ENCODE measurements at regions not wholly inside any gene's neighbourhood (a gene's known extent, or its start where the extent isn't known, plus 50 kb on each side); places are given as distances from the start of the nearest gene placed in this dataset.

DNA sequence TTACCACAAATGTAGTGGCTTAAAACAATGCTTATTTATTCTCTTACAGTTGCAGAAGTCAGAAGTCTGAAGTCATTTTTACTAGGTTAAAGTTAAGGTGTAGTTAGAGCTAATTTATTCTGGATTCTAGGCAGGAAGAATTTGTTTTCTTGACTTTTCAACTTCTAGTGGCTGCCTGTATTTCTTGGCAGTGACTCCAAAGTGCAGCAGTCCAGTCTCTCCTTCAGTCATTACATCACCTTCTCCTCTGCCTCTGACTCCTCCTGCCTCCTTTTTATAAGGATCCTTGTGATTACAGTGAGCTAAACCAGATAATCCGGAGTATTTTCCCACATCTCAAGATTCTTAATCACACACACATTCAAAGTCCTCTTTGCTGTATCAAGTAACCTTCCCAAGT is 581.4 kb downstream of the KCNA4 start:
- DNase-seq (ENCODE audit: extremely low read depth in 1 of 11, low read depth in 9 of 11, low spot score in 4 of 11) = peak in 1 of 11 donors; percentile 12

DNA sequence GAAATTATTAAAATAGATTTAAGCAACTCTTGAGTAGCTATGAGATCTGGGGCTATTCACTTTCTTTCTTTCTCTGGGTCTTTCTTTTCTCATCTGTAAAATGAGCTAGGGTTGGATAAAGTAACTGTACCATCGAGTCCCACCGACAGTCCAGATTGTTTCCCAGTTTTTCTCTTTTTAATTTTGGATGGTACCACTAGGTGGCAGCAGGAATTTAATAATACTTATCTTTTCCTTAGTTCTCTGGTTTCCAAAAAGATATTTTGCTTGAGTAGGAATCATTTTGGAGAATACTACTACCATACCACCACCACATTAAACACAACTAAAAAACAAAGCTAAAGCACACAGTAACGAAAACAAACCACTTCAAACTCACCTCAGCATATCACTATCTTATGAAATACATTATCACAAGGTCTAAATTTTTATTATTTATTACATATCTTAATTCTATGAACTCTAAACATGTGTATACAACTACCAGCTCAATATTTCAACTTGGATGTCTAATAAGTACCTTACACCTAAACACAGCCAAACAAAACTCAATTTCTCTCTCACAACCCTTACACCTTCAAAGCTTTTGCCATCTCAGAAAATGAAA is 584.0 kb downstream of the KCNA4 start:
- DNase-seq (ENCODE audit: extremely low read depth in 1 of 11, low read depth in 9 of 11, low spot score in 4 of 11) = peak in 4 of 11 donors; percentile 5 to 17 (median 12)

DNA sequence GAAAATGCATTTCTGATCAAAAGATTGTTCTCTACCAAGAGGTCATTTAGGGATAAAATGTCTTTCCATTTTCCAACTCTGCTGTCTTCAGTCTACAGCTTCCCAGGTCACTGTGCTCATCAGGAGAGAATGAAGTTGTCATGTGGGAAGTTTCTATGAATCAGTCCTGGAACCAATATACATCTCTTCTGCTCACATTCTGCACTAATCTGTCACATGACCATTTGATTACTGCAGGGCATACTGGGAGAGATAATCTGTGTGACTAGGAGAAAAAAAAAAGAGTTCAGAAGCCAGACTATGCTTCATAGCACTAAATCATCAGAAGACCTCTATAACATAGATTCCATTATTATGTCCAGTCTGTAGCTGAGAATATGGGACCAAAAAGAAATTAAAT is 611.5 kb downstream of the KCNA4 start:
- DNase-seq (ENCODE audit: extremely low read depth in 1 of 11, low read depth in 9 of 11, low spot score in 4 of 11) = no peak

DNA sequence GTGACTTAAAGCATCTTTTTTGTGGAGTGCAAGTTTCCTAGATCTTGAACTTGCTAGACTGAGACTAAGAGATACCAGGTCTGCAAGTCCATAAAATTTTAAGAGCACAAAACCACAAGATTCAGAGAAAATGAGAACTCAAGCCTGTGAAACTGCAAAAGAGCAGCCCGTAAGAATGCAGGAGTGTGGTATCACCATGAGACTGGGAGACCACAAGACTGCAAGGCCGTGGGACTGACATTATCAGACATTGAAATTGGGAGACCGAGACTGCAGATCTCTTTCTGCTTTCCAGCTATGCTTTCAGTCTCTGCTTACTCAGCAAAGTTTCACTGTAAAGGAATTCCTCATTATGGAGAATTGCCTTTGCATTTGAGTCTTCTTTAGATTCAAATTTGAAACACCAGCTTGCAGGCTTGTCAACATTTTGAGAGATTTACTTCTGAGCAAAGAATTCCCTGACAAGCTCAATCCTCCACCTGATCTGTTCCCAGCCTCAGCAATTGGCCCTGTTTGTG is 621.2 kb downstream of the KCNA4 start:
- no peak for DNase-seq (ENCODE audit: extremely low read depth in 1 of 11, low read depth in 9 of 11, low spot score in 4 of 11)

- DNase-seq (ENCODE audit: extremely low read depth in 1 of 11, low read depth in 9 of 11, low spot score in 4 of 11) = no peak
Measured at GRCh38 chr11:29389793-29390192, 627.0 kb downstream of the KCNA4 start.

GRCh38 chr11:29373725-29374124 is 643.1 kb downstream of the KCNA4 start:
- DNase-seq (ENCODE audit: extremely low read depth in 1 of 11, low read depth in 9 of 11, low spot score in 4 of 11) = no peak

DNA sequence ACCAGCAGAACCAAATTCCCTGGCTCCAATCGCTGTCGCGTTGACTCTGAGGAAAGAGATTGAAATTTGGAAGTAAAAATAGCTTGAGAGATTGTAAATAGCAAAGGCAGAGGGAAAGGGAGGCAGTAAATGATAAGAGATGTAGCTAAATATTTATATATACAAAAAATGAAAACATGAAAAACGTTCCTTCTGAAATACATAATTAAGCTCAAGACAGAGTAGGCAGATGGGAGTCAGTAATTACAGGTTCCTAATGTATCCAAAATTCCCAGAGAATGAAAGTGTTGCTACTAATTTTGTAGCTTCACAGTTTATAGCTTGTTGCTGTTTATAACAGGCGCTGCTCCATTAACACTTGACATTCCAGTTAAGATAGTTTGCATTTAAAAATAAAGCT is 648.7 kb downstream of the KCNA4 start:
- no peak for DNase-seq (ENCODE audit: extremely low read depth in 1 of 11, low read depth in 9 of 11, low spot score in 4 of 11)

DNA sequence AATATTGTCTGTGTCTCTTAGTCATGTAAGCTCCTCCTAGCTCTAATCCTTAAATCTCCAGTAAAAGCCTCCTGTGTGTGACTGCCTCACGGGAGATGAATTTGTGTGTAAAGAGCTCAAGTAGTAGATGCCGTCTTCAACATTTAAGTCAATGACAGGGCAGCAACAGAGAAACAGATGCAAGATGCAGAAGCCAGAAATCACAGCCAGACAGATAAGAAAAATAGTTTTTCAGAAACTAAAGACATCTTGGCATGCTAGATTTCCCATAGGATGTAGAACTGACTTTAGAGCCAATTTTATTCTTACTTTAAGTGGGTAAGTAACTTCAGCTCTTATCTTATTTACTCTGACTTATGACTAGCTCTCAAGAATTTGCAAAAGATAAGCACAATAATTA is 652.8 kb downstream of the KCNA4 start:
- DNase-seq (ENCODE audit: extremely low read depth in 1 of 11, low read depth in 9 of 11, low spot score in 4 of 11) = no peak

DNA sequence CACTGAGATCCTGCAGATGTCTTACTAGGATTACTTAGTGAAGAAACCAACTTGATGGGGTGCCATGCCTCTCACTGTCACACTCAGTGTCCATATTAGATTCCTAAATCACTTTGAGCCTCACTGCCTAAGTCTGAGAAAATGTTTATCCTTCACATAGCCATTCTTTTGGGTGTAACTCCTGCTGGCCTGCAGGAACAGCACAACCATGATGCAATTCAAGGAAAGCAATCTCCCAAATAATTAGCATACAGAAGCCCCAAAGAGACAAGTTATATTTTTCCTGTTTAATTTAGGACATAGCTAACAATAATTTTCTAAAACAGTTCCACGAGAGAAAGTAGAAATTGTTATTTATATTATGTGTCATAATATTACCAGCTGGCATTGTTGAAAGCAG is 655.5 kb downstream of the KCNA4 start:
- no peak for DNase-seq (ENCODE audit: extremely low read depth in 1 of 11, low read depth in 9 of 11, low spot score in 4 of 11)

GRCh38 chr11:29353833-29354232 is 663.0 kb downstream of the KCNA4 start:
- no peak for DNase-seq (ENCODE audit: extremely low read depth in 1 of 11, low read depth in 9 of 11, low spot score in 4 of 11)

GRCh38 chr11:29352273-29352795 is 664.5 kb downstream of the KCNA4 start:
- DNase-seq (ENCODE audit: extremely low read depth in 1 of 11, low read depth in 9 of 11, low spot score in 4 of 11) = no peak

DNA sequence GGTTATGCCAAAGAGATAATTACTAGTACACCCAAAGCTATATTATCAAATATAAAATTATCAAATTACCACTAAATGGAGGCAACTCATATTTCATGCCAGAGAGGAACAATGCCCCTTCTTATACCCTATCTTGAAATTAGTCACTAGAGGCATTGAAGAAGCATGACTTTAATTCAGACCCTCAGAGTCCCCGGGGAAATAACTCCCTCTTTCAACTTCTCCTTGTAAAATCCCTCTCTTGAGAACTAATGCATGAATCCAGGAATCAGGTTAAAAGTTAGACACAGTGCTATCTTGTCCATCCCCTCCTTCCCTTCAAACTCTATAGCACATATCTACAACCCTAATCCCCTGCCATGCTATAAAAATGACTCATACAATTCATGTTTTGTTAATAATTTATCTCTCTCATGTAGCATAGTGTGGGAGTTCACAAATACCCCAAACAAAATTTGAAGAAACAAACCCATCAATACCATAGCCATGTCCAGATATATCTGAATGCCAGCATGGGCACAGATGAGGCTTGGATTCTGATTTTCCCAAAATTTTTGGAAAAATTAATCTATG is 665.4 kb downstream of the KCNA4 start:
- no peak for DNase-seq (ENCODE audit: extremely low read depth in 1 of 11, low read depth in 9 of 11, low spot score in 4 of 11)

DNA sequence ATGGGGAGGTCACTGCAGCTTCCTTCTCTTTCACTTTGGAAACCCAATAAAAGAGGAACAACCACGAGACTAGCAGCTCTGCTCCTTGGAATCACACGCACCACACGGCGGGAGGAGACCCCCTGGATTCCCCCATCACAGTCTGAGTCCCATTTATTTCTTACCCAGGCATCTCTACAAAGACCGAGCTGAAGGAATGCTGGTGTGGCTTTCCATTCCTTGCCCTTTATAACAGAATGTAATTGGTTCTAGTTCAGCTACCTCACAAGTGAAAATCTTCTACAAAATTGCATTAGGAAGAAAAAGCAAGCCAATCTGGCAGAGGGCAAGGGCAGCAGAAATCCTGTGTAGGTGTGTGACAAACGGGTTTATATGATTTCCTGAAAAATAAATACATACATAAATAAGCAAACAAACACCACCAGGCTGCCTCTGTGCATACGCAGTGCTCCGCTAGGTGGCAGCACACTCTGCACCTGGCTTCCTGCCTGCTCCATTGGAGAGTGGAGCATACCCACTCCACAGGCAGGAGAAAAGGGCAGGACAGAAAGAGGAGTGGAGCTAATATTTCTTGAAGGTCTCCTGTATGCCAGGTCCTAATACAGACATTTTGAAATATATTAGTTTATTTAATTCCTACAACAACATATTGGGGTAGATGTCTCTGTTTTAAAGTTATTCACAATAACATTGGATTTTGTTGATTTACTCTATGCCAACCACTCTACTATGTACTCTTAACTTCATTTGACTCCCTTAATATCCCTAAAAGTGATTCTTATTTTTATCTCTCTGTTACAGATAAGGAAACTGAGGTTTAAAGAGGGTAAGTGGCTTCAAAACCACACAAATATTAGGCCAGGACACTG is 673.1 kb downstream of the KCNA4 start:
- DNase-seq (ENCODE audit: extremely low read depth in 1 of 11, low read depth in 9 of 11, low spot score in 4 of 11) = peak in 5 of 11 donors; percentile 13 to 24 (median 20)

- DNase-seq (ENCODE audit: extremely low read depth in 1 of 11, low read depth in 9 of 11, low spot score in 4 of 11) = no peak
Measured at GRCh38 chr11:29336727-29337575, 679.9 kb downstream of the KCNA4 start.

- DNase-seq (ENCODE audit: extremely low read depth in 1 of 11, low read depth in 9 of 11, low spot score in 4 of 11) = no peak
Measured at GRCh38 chr11:29334776-29335130, 682.1 kb downstream of the KCNA4 start.

DNA sequence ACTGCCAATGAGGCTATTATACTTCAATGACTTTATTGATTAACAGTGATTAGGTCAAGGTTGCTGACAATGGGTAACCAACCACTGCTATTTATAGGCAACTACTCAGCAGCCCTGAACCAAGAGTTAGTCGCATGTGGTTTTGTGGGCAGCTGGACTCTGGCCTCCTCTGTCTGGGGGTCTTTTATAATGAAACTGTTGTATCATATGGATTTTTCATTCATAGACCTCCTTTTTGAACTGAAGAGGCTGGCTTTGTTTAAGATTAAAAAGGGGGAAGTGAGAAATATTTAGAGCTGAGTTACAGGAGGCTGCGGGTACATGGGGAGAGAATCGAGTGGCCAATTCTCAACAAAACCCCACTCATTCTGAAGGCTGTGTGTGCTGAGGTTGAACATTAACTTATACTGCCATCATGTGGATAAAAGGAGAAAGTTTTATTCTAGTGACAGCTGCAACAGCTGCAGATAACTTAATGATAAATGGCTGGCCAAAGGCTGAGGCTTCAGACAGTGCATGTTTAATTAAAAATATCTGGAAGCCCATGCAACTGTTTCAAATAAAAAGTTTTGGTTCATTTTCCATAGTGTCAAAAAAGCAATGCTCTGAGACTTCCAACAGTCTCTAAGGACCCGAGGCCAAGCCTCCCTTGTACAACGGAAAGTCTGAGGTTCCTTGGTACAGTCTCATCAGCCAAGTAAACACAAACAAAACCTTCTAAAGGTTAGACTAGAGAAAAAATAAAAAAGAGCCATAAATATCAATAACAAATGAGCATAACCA is 682.6 kb downstream of the KCNA4 start:
- DNase-seq (ENCODE audit: extremely low read depth in 1 of 11, low read depth in 9 of 11, low spot score in 4 of 11) = peak in 8 of 11 donors; percentile 20 to 43 (median 28)

DNA sequence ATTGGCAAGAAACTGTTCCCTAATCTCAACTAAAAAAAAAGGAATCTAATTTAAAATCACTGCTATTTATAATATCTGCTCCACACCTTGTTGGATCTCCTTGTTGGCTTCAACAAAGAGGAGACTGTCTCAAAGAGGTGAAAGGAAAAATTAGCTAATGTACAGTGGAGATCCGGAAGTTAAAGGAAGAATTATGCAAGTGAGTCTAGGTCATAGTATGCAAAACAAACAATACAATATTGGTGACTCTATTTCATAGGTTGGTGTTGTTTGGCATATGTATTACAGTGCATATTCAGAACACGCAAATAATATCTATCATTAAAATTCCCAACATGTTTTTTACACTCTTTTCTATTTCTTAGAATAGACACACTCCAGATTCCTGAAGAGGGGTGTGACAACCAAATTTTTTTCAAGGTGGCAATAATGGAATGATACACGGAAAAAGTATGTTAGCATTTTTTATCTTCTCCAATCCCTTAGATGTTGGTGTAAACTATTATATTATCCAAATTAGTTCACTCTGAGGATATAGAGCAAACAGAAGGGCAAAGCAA is 685.3 kb downstream of the KCNA4 start:
- no peak for DNase-seq (ENCODE audit: extremely low read depth in 1 of 11, low read depth in 9 of 11, low spot score in 4 of 11)

- peak in 9 of 11 donors; percentile 9 to 32 (median 19) for DNase-seq (ENCODE audit: extremely low read depth in 1 of 11, low read depth in 9 of 11, low spot score in 4 of 11)
Measured at GRCh38 chr11:29328961-29329441, 687.8 kb downstream of the KCNA4 start.
